ENCODE measurements at regions not wholly inside any gene's neighbourhood (a gene's known extent, or its start where the extent isn't known, plus 50 kb on each side); places are given as distances from the start of the nearest gene placed in this dataset.

GRCh38 chr11:127392575-127392974 lies 392.0 kb upstream of the KIRREL3 start:
- intact Hi-C loops (cut with micrococcal nuclease) = no loop called here
- Histone ChIP-seq H4K20me1 (replicated peaks; ENCODE audit: control insufficient read depth, extremely low read depth, insufficient read depth, low read length) (no peaks in the 10 kb centered on the region), H3K4me2 (ENCODE audit: insufficient read depth, low read length) (no peak overlapping the region), H3K9me3 (replicated peaks; ENCODE audit: control insufficient read depth, insufficient read depth, low read length) (peaks cover 2% of the 10 kb centered on the region), H2AFZ (ENCODE audit: low read depth, low read length) (no peak overlapping the region), H3K9ac (replicated peaks; ENCODE audit: extremely low read depth, insufficient read depth, low read length) (no peak overlapping the region), H3K79me2 (ENCODE audit: control insufficient read depth, insufficient read depth, low read length) (no peaks in the 10 kb centered on the region), H3K27ac (ENCODE audit: insufficient read depth, low read depth, low read length) (no peak overlapping the region), H3K9me1 (replicated peaks; ENCODE audit: control insufficient read depth, extremely low read depth, insufficient read depth, low read length) (no peaks in the 10 kb centered on the region), H3K4me3 (replicated peaks in 1 of 3; ENCODE audit: insufficient read depth in 1 of 3, low read depth in 1 of 3, low read length in 3 of 3) (no peak overlapping the region), H3K36me3 (ENCODE audit: control insufficient read depth in 2 of 2, extremely low read depth in 1 of 2, insufficient read depth in 2 of 2, low read length in 2 of 2) (no peaks in the 10 kb centered on the region), H3K4me1 (ENCODE audit: control insufficient read depth, extremely low read depth, insufficient read depth, low read length) (no peaks in the 10 kb centered on the region), H3K27me3 (ENCODE audit: control insufficient read depth in 2 of 2, insufficient read depth in 2 of 2, low read length in 2 of 2) (no peaks in the 10 kb centered on the region)
- no peak for TF ChIP-seq MYC (IDR thresholded peaks at IDR 0.05; ENCODE audit: low read depth, low read length)
- no peak for TF ChIP-seq EZH2 (IDR thresholded peaks at IDR 0.05; ENCODE audit: borderline replicate concordance, low read depth, low read length, severe bottlenecking)
- no peak for TF ChIP-seq JUN (IDR thresholded peaks at IDR 0.05; ENCODE audit: borderline replicate concordance, insufficient read depth, insufficient read length, low read depth)
- TF ChIP-seq POLR2AphosphoS5 (IDR thresholded peaks at IDR 0.05; ENCODE audit: insufficient read depth, low read depth, low read length) = no peak
- TF ChIP-seq FOS (IDR thresholded peaks at IDR 0.05; ENCODE audit: borderline replicate concordance, insufficient read depth, low read length) = no peak
- TF ChIP-seq MAX (IDR thresholded peaks at IDR 0.05; ENCODE audit: insufficient read depth, insufficient read length) = no peak
- TF ChIP-seq POLR2A (IDR thresholded peaks at IDR 0.05; ENCODE audit: low read depth, low read length) = no peak
- TF ChIP-seq CTCF (IDR thresholded peaks at IDR 0.05; ENCODE audit: extremely low read depth in 1 of 2, insufficient read depth in 1 of 2, low read depth in 1 of 2, low read length in 2 of 2) = no peak
- TF ChIP-seq GATA2 (IDR thresholded peaks at IDR 0.05; ENCODE audit: insufficient read depth, insufficient read length, low read depth, low read length) = no peak
- CTCF ChIA-PET = no interaction called here
- FAIRE-seq = no peak
- DNase-seq (ENCODE audit: low read depth, low spot score) = no peak
- dilution Hi-C loops (cut with MboI; ENCODE audit: extremely low pct_ligation_motif_present, low sequenced_read_pairs) = no loop called here
- BruUV-seq (replicated peaks) = no TSS peak
- POLR2A ChIA-PET = no interaction called here

All from endothelial cell of umbilical vein (primary cell).